Stimulated activated CD4-positive, alpha-beta T cell treated with anti-CD3 and anti-CD28 coated beads, TNF-alpha, amount 100 ng/mL, for 1 hour (primary cell): ENCODE measurements at regions not wholly inside any gene's neighbourhood (a gene's known extent, or its start where the extent isn't known, plus 50 kb on each side); places are given as distances from the start of the nearest gene placed in this dataset.

Source experiments
- DNase-seq, 3 donors: peaks; one replicate each; pipeline ENCODE4 v3.0.0-alpha.2; 2020; ENCODE audit warnings: low read depth in 3 of 3, low spot score in 1 of 3

DNA sequence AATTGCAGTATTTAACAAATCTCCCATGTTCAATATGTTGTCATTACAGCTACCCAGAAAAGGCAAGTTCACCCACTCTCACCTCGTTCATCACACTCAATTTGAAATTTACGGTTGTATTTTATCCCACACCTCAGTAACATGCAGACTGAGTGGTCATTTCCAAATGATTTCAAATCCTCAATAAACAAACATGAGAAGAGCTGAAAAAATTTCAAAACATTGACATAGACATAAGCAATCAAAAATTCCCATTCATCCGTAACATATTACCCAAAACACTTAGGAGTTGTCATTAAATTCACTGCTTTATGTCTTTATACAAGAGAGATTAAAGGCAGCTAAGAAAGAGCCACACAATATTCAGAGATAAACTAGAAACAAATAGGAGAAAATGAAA lies 61.7 kb upstream of the NEBL start:
- no peak for DNase-seq

- no peak for DNase-seq
Measured at GRCh38 chr10:20958225-20958624, 61.1 kb upstream of the NEBL start.

GRCh38 chr10:20957744-20958143 lies 60.6 kb upstream of the NEBL start:
- no peak for DNase-seq

DNA sequence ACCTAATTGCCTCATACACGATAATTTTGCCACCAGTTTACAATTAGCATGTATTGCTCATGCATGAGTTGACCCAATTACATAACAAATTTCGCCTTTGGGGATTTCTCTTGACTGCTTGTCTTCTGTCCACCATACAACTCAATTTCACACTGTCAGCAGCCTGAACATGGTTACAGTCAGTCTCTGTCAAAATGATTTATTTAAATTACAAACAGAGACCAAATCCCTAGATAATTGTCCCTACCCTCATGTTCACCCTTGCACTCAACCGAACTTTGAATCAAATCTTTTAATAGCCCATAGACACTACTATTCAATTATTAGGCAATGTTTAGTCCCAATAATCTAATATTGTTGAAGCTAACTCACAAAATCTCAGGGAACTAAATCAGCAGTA lies 59.7 kb upstream of the NEBL start:
- no peak for DNase-seq

GRCh38 chr10:20955355-20955893 lies 58.3 kb upstream of the NEBL start:
- no peak for DNase-seq

DNA sequence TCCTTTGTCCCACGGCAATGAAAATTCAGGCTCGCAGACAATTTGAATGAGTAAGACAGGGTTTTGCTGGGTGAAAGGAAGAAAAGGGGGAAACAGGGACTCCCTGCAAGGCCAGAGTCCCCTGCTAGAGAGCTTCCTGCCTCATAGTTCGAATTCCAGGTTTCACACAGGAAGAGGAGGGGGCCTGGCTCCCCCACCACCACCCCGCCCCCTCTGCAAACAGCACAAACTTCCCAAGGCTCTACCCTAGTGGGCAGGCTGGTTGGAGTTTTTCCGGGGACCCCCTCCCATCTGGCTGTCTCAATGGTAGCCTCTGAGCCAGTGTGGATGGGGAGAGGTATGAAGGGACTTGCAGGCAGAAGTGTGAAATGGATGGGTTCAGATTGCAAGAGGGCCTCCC lies 57.4 kb upstream of the NEBL start:
- DNase-seq, result no peak

GRCh38 chr10:20953120-20953519 lies 56.0 kb upstream of the NEBL start:
- DNase-seq, result no peak

GRCh38 chr10:20949967-20950366 lies 52.9 kb upstream of the NEBL start:
- DNase-seq, result no peak

- DNase-seq, result no peak
Measured at GRCh38 chr10:20948686-20949327, 51.7 kb upstream of the NEBL start.
